ENCODE measurements at regions not wholly inside any gene's neighbourhood (a gene's known extent, or its start where the extent isn't known, plus 50 kb on each side); places are given as distances from the start of the nearest gene placed in this dataset.

DNA sequence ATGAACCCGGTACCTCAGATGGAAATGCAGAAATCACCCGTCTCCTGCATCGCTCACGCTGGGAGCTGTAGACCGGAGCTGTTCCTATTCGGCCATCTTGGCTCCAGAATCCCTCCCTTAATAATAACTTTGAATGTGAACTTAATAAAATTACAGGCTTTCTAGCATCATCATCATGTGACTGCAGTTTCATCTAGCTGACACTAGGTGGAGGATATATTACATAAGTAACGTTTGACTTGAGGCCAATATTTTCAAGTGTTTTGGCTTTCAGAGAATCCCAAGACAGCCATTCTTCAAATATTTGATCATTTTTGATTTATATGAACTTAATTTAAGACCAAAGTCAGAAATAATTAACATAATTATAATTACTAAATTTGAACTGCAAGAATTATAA, 474.9 kb upstream of the CDH10 start:
- Histone ChIP-seq H3K27me3 (ENCODE audit: insufficient read depth, poor library complexity, severe bottlenecking) (no peaks in the 10 kb centered on the region), H3K27ac (replicated peaks) (no peak overlapping the region), H3K4me3 (replicated peaks; ENCODE audit: insufficient read depth, low read length) (no peak overlapping the region)
- peak in 1 of 2 experiments; percentile 0 for DNase-seq (ENCODE audit: low read depth in 1 of 2, low spot score in 1 of 2)
- TF ChIP-seq POLR2AphosphoS5 (IDR thresholded peaks at IDR 0.05; ENCODE audit: low read depth) = no peak
- no peak for TF ChIP-seq SPI1 (IDR thresholded peaks at IDR 0.05; ENCODE audit: borderline replicate concordance, low read depth)
- TF ChIP-seq, protein P1, sequence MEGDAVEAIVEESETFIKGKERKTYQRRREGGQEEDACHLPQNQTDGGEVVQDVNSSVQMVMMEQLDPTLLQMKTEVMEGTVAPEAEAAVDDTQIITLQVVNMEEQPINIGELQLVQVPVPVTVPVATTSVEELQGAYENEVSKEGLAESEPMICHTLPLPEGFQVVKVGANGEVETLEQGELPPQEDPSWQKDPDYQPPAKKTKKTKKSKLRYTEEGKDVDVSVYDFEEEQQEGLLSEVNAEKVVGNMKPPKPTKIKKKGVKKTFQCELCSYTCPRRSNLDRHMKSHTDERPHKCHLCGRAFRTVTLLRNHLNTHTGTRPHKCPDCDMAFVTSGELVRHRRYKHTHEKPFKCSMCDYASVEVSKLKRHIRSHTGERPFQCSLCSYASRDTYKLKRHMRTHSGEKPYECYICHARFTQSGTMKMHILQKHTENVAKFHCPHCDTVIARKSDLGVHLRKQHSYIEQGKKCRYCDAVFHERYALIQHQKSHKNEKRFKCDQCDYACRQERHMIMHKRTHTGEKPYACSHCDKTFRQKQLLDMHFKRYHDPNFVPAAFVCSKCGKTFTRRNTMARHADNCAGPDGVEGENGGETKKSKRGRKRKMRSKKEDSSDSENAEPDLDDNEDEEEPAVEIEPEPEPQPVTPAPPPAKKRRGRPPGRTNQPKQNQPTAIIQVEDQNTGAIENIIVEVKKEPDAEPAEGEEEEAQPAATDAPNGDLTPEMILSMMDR (IDR thresholded peaks at IDR 0.05; ENCODE audit: insufficient read depth, low read length) = peak; percentile 7

DNA sequence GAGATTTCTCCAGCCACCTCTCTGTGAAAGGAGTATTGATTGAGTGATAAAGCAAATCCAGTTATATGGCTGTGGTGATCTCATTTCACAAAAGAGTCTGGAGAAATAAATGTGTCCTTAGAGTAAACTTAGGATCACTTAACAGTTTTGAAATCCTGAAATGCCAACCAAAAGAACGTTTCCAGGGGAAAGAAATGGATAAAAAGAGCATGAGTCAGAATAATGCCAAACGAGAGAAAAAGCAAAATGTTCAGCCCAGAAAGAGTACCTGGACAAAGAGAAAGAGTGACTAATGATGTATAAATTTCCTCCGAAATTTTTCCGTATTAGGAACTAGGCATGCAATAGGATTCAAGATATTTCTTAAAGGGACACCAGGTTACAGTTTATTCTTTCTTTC, 463.1 kb upstream of the CDH10 start:
- H3K27me3 ChIP-seq (ENCODE audit: insufficient read depth, poor library complexity, severe bottlenecking) = no peaks in the 10 kb centered on the region
- H3K27ac ChIP-seq (replicated peaks) = no peak overlapping the region
- no peak overlapping the region for H3K4me3 ChIP-seq (replicated peaks; ENCODE audit: insufficient read depth, low read length)
- TF ChIP-seq, protein P1 (IDR thresholded peaks at IDR 0.05; ENCODE audit: insufficient read depth, low read length) = no peak
- TF ChIP-seq, protein P2, sequence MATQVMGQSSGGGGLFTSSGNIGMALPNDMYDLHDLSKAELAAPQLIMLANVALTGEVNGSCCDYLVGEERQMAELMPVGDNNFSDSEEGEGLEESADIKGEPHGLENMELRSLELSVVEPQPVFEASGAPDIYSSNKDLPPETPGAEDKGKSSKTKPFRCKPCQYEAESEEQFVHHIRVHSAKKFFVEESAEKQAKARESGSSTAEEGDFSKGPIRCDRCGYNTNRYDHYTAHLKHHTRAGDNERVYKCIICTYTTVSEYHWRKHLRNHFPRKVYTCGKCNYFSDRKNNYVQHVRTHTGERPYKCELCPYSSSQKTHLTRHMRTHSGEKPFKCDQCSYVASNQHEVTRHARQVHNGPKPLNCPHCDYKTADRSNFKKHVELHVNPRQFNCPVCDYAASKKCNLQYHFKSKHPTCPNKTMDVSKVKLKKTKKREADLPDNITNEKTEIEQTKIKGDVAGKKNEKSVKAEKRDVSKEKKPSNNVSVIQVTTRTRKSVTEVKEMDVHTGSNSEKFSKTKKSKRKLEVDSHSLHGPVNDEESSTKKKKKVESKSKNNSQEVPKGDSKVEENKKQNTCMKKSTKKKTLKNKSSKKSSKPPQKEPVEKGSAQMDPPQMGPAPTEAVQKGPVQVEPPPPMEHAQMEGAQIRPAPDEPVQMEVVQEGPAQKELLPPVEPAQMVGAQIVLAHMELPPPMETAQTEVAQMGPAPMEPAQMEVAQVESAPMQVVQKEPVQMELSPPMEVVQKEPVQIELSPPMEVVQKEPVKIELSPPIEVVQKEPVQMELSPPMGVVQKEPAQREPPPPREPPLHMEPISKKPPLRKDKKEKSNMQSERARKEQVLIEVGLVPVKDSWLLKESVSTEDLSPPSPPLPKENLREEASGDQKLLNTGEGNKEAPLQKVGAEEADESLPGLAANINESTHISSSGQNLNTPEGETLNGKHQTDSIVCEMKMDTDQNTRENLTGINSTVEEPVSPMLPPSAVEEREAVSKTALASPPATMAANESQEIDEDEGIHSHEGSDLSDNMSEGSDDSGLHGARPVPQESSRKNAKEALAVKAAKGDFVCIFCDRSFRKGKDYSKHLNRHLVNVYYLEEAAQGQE (IDR thresholded peaks at IDR 0.05; ENCODE audit: insufficient replicate concordance, low read depth) = no peak
- TF ChIP-seq SPI1 (IDR thresholded peaks at IDR 0.05; ENCODE audit: borderline replicate concordance, low read depth) (no peak), GABPA (IDR thresholded peaks at IDR 0.05; ENCODE audit: low read depth) (no peak), POLR2AphosphoS5 (IDR thresholded peaks at IDR 0.05; ENCODE audit: low read depth) (no peak)
- no peak for DNase-seq (ENCODE audit: low read depth in 1 of 2, low spot score in 1 of 2)

DNA sequence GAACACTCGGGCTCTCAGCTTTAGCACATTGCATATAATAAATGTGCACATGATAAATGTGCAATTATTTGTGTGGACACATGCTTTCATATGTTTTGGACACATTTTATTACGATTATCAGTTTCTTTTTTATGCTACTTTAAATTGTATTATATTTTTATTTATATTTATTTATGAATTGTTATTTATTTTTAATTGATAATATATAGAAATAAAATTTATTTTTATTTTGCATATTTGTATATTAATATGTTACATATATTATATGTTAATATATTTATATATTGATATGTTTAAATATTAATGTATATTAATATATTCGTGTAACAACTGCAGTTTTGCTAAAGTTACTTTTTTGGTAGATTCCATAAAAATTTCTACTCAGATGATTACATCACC, 454.8 kb upstream of the CDH10 start:
- H3K27ac ChIP-seq (replicated peaks) = no peak overlapping the region
- H3K27me3 ChIP-seq (ENCODE audit: insufficient read depth, poor library complexity, severe bottlenecking) = no peaks in the 10 kb centered on the region
- TF ChIP-seq POLR2AphosphoS5 (IDR thresholded peaks at IDR 0.05; ENCODE audit: low read depth) (no peak), SPI1 (IDR thresholded peaks at IDR 0.05; ENCODE audit: borderline replicate concordance, low read depth) (no peak), GABPA (IDR thresholded peaks at IDR 0.05; ENCODE audit: low read depth) (no peak)
- TF ChIP-seq, protein P2 (IDR thresholded peaks at IDR 0.05; ENCODE audit: insufficient replicate concordance, low read depth) = no peak
- TF ChIP-seq, protein P1 (IDR thresholded peaks at IDR 0.05; ENCODE audit: insufficient read depth, low read length) = no peak
- DNase-seq (ENCODE audit: low read depth in 1 of 2, low spot score in 1 of 2) = no peak
- H3K4me3 ChIP-seq (replicated peaks; ENCODE audit: insufficient read depth, low read length) = no peak overlapping the region

DNA sequence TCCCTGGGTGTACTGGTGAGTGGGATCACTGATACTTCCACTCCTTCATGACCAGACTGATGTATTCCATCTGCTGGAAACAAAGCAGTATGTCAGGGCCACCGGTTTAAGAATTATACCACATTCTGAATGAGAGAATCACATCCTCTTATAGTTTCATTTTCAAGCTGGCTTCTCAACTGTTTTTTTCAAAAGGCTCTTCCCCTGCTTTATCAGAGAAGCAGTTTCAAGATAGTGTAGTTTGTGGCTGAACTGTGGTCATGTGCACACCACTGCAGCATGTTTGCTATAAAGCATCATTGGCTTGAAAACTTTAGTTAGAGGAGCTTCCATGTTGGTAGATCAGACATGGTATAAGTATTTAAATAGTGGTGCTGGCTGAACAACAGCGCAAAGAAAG, 450.5 kb upstream of the CDH10 start:
- Histone ChIP-seq H3K4me3 (replicated peaks; ENCODE audit: insufficient read depth, low read length) (no peak overlapping the region), H3K27me3 (ENCODE audit: insufficient read depth, poor library complexity, severe bottlenecking) (no peaks in the 10 kb centered on the region), H3K27ac (replicated peaks) (no peak overlapping the region)
- TF ChIP-seq, protein P2 (IDR thresholded peaks at IDR 0.05; ENCODE audit: insufficient replicate concordance, low read depth) = no peak
- TF ChIP-seq GABPA (IDR thresholded peaks at IDR 0.05; ENCODE audit: low read depth) (no peak), SPI1 (IDR thresholded peaks at IDR 0.05; ENCODE audit: borderline replicate concordance, low read depth) (no peak), POLR2AphosphoS5 (IDR thresholded peaks at IDR 0.05; ENCODE audit: low read depth) (no peak)
- TF ChIP-seq, protein P1 (IDR thresholded peaks at IDR 0.05; ENCODE audit: insufficient read depth, low read length) = no peak
- DNase-seq (ENCODE audit: low read depth in 1 of 2, low spot score in 1 of 2) = no peak

All from HL-60 (cell line).